Muscle of arm (tissue), 1 donor: ENCODE measurements at regions not wholly inside any gene's neighbourhood (a gene's known extent, or its start where the extent isn't known, plus 50 kb on each side); places are given as distances from the start of the nearest gene placed in this dataset.
"Not testable (repeated sequence)": the region's sequence is repeated elsewhere in the genome, so short reads cannot be mapped to it uniquely, and the experiment has no call there.

Experiments used
- DNase-seq: peaks from one replicate; pipeline ENCODE4 v3.0.0-alpha.2; 2013

GRCh38 chr20:20795119-20795518 lies 82.7 kb upstream of the RALGAPA2 start:
- no peak for DNase-seq

DNA sequence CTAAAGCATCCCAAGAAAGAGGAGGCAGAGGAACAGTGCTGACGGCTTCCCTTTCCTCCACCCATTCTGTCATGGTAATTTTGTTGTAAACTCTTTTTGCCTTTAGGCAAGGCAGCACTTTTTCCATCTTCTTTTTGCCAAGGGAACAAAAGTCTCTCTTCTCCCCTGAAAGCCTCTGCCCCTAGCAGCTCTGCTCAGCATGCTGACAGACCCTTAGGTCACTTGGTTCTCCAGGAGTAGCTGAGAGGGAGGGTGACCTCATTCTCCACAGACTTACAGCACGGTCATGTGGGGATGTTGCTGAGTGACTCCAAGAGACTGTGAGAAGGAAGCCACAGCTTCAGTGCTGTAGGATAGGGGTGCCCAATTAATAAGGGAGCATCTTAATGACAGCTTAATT lies 81.1 kb upstream of the RALGAPA2 start:
- no peak for DNase-seq

GRCh38 chr20:20791664-20792568 lies 79.5 kb upstream of the RALGAPA2 start:
- no peak for DNase-seq

GRCh38 chr20:20788308-20788707 lies 75.9 kb upstream of the RALGAPA2 start:
- no peak for DNase-seq

- no peak for DNase-seq
Measured at GRCh38 chr20:20786428-20786827, 74.0 kb upstream of the RALGAPA2 start.

DNA sequence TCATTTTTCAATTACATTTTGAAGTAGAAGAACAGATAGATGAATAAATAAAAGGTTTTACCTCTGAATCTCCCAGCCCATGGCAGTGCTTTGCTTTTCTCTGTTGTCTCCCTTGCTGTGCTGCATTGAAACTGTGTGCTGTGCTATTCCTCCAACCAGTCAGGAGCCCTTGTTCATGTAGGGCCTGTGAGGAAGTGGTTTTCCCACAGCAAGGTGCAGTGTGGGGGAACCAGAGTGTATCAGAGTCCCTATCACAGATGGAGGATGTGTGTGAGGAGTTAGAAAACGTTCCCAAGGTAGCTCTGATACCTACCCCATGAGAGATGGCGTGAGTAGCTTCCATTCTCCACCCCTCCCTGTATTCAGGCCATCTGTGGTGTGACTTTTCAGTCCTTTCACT lies 72.8 kb upstream of the RALGAPA2 start:
- DNase-seq, result no peak

DNA sequence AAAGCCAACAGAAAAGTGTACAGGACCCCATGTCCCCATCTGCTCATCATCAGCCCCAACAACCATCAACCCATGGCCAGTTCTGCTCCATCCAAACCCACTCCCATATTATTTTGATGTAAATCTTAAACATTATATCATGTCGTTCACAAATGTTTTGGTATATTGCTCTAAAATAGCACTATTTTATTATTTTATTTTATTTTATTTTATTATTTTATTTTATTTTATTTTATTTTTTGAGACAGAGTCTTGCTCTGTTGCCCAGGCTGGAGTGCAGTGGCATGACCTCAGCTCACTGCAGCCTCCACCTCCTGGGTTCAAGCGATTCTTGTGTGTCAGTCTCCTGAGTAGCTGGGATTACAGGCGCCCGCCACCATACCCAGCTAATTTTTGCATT lies 72.0 kb upstream of the RALGAPA2 start:
- not testable (repeated sequence) for DNase-seq

DNA sequence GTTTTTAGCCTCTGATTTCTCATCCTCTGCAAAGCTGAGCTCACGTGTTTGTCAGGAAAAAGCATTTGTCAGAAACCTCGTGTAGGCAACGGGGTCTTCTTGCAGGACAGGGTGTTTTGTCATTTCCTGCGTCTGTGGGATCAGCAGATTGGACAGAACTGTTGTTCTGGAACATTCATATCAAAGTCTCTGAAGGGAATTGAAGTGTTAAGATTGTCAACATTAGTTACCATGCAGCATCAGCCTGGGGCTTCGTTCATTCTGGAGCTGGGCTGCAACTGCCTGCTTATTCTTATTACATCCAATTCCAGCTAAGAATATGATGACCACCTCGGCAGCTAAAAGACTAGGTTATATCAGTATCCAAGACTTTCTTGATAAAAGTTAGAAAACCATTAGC lies 71.0 kb upstream of the RALGAPA2 start:
- no peak for DNase-seq

DNA sequence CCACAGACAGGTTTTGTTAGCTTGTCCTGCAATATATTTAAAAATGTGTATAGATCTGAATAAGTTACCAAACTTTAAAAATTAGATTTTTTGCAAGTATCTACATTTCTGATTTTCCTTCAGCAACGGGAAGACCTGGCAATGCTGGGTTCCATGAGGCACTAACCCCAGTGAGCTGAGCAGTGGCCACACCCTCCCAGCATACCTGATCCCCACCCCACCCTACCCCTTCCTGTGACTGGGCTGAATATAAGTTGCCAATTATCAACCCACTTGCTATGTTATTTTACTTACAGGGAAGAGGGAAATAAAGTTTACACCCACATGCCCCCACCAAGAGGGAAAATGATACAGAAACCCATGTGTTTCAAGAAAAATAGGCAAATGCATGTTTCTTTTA lies 70.3 kb upstream of the RALGAPA2 start:
- DNase-seq, result no peak

DNA sequence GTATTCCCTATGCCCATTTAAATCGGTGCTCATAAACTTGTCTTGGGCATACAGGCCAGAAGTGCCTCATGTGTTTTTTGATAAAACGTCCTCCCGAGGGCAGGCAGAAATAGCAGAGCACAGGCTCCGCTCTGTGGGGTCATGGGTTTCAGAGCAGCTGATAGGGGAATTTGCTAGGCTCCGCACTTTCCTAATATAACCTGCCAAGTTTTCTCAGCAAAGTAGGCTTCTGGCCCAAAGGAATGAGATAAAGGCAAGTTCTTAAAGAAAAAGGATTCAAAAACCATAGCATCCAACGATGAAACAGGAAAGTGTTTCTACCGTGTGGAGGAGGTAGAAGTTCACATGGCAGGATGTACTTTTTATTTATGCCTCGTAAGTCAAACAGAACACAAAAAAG lies 69.8 kb upstream of the RALGAPA2 start:
- DNase-seq, result peak; percentile 67

GRCh38 chr20:20781029-20781428 lies 68.6 kb upstream of the RALGAPA2 start:
- DNase-seq, result no peak

DNA sequence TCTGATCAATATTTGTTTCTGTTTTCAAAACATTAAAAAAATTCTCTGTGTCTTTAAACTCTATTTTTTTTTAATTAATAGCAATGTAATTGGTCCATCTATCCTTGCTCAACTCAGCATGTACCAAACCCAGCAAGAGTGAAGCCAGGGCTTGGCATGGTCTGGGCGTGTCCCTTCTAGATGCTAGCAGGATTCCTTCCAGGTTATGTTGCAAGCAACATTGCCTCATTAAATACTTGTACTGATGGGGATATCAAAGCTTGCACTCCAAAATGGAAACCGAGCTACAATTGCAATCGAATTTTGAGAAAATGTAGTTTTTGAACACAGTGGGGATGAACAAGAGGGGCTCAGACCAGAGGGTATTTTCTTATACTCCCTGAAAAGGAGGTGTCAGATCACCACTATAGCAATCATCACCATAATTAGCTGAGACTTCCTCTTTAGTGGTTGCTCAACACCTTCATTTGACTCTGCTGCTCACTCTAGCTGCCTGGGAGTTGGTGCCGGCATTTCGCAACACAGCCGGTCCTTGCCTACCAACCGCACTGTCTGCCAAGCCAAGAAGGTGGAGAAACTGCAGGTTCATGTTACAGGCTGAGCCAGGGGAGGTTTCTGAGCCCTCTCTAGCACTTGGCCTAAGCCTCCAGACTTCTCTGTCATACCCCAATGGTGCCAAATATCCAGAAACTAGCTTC lies 67.8 kb upstream of the RALGAPA2 start:
- no peak for DNase-seq

GRCh38 chr20:20778676-20779075 lies 66.2 kb upstream of the RALGAPA2 start:
- peak; percentile 72 for DNase-seq

- DNase-seq, result no peak
Measured at GRCh38 chr20:20772497-20773085, 60.1 kb upstream of the RALGAPA2 start.

- no peak for DNase-seq
Measured at GRCh38 chr20:20768202-20768815, 55.9 kb upstream of the RALGAPA2 start.

GRCh38 chr20:20765696-20766365 lies 53.4 kb upstream of the RALGAPA2 start:
- no peak for DNase-seq

DNA sequence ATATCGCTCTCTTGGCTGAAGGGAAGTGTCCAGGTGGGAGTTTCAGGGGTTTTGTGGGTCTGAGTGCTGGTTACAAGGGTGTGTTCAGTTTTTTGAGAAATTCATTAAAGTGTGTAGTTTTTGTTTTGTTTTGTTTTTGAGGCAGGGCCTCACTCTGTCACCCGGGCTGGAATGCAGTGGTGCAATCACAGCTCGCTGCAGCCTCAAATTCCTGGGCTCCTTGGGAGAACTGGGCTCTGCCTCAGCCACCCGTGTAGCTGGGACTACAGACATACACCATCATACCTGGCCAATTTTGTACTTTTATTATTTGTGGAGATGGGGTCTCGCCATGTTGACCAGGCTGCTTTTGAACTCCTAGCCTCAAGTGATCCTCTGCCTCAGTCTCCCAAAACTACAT lies 51.2 kb upstream of the RALGAPA2 start:
- no peak for DNase-seq
